GM21526 (cell line): ENCODE measurements at regions not wholly inside any gene's neighbourhood (a gene's known extent, or its start where the extent isn't known, plus 50 kb on each side); places are given as distances from the start of the nearest gene placed in this dataset.
"Not testable (repeated sequence)": the region's sequence is repeated elsewhere in the genome, so short reads cannot be mapped to it uniquely, and the experiment has no call there.

ENCODE experiments used
- ATAC-seq: cut with Tn5 transposase; IDR thresholded peaks from one replicate; pipeline ENCODE4 v1.9.1; 2021; ENCODE audit warnings: moderate library complexity; ENCODE audit not compliant: unreplicated experiment, low FRiP score

- ATAC-seq: not testable (repeated sequence)
Measured at GRCh38 chr7:143704813-143705212, 52.7 kb downstream of the CTAGE6 start.

- ATAC-seq: peak; percentile 99
Measured at GRCh38 chr7:143700759-143701699, 56.5 kb downstream of the CTAGE6 start.
